HEK293 (cell line): ENCODE measurements at regions not wholly inside any gene's neighbourhood (a gene's known extent, or its start where the extent isn't known, plus 50 kb on each side); places are given as distances from the start of the nearest gene placed in this dataset.

Experiments used
- CTCF ChIA-PET: fragments of 350-600 bp; formaldehyde crosslinking; extraction: SDS; loops from one replicate; lab custom pipeline; 2021; ENCODE audit warnings: antibody characterized with exemption; lab: Yijun Ruan, JAX
- POLR2A ChIA-PET: fragments of 300-600 bp; formaldehyde crosslinking; extraction: SDS; loops from one replicate; lab custom pipeline; 2020; ENCODE audit warnings: antibody characterized with exemption, inconsistent platforms; lab: Yijun Ruan, JAX
- H3K27ac ChIP-seq: fragments of 200-500 bp; sonication (Bioruptor generic); 2 replicates; pipeline ENCODE4 v1.5.1; 2014; ENCODE audit warnings: low read depth, low read length, control low read depth, inconsistent platforms; ENCODE audit errors: extremely low read depth
- H3K36me3 ChIP-seq, 2 experiments: fragments of 200-500 bp in 1 of 2; sonication (Bioruptor generic) in 1 of 2; 1 replicate in 1 of 2; 2 replicates in 1 of 2; pipeline ENCODE4 v1.5.1; 2014 to 2017; ENCODE audit warnings: inconsistent platforms in 2 of 2, low read length in 2 of 2; ENCODE audit not compliant: control insufficient read depth in 2 of 2, insufficient read depth in 1 of 2
- H3K4me1 ChIP-seq: fragments of 200-500 bp; sonication (Bioruptor generic); 2 replicates; pipeline ENCODE4 v1.5.1; 2014; ENCODE audit warnings: mild to moderate bottlenecking, low read length, inconsistent platforms; ENCODE audit not compliant: control insufficient read depth, insufficient read depth
- H3K4me3 ChIP-seq: 2 replicates; pipeline ENCODE4 v1.5.1; 2011; ENCODE audit warnings: low read depth, mild to moderate bottlenecking, control low read depth, low read length, moderate library complexity
- H3K9me3 ChIP-seq: fragments of 200-500 bp; sonication (Bioruptor generic); 2 replicates; pipeline ENCODE4 v1.5.1; 2014; ENCODE audit warnings: low read depth, low read length, inconsistent platforms; ENCODE audit not compliant: control insufficient read depth, insufficient read depth
- KLF7 ChIP-seq: fragments of 450-650 bp; formaldehyde crosslinking; IDR thresholded peaks from 2 replicates; pipeline ENCODE4 v1.5.1; 2016; ENCODE audit warnings: missing biosample characterization, missing genetic modification characterization, borderline replicate concordance
- MEIS1 ChIP-seq: sonication (generic); formaldehyde crosslinking; IDR thresholded peaks from 2 replicates; pipeline ENCODE4 v1.8.1; 2022; ENCODE audit warnings: missing genetic modification reagents, mild to moderate bottlenecking, borderline replicate concordance
- PRDM1 ChIP-seq: fragments of 450-650 bp; formaldehyde crosslinking; IDR thresholded peaks from 2 replicates; pipeline ENCODE4; 2016; ENCODE audit warnings: missing biosample characterization, missing genetic modification characterization
- SALL2 ChIP-seq: fragments of 450-650 bp; formaldehyde crosslinking; IDR thresholded peaks from 2 replicates; pipeline ENCODE4 v1.5.0; 2017; ENCODE audit warnings: missing biosample characterization, mild to moderate bottlenecking, missing genetic modification characterization, borderline replicate concordance
- YY1 ChIP-seq: fragments of 450-650 bp; formaldehyde crosslinking; IDR thresholded peaks from 2 replicates; pipeline ENCODE4 v1.5.1; 2018; ENCODE audit warnings: missing biosample characterization, missing genetic modification characterization
- ZBTB20 ChIP-seq: fragments of 450-650 bp; formaldehyde crosslinking; IDR thresholded peaks from 2 replicates; pipeline ENCODE4 v1.5.1; 2016; ENCODE audit warnings: missing biosample characterization, missing genetic modification characterization
- ZBTB7A ChIP-seq: fragments of 450-650 bp; formaldehyde crosslinking; IDR thresholded peaks from 2 replicates; pipeline ENCODE4 v1.5.1; 2016; ENCODE audit warnings: low read depth, missing biosample characterization, missing genetic modification characterization
- ZFHX2 ChIP-seq: fragments of 450-650 bp; formaldehyde crosslinking; conservative IDR thresholded peaks from 2 replicates; pipeline ENCODE4 v1.5.1; 2016; ENCODE audit warnings: missing biosample characterization, missing genetic modification characterization
- ZNF16 ChIP-seq: fragments of 450-650 bp; formaldehyde crosslinking; IDR thresholded peaks from 2 replicates; pipeline ENCODE4 v1.5.1; 2016; ENCODE audit warnings: low read depth, missing biosample characterization, missing genetic modification characterization
- ZNF175 ChIP-seq: fragments of 450-650 bp; formaldehyde crosslinking; IDR thresholded peaks from 2 replicates; pipeline ENCODE4 v1.5.1; 2016; ENCODE audit warnings: missing biosample characterization, missing genetic modification characterization
- ZNF239 ChIP-seq: fragments of 450-650 bp; formaldehyde crosslinking; IDR thresholded peaks from 2 replicates; pipeline ENCODE4 v1.5.1; 2016; ENCODE audit warnings: missing biosample characterization, missing genetic modification characterization
- ZNF248 ChIP-seq: fragments of 450-650 bp; formaldehyde crosslinking; IDR thresholded peaks from 2 replicates; pipeline ENCODE4 v1.5.1; 2017; ENCODE audit warnings: missing biosample characterization, missing genetic modification characterization
- ZNF391 ChIP-seq: fragments of 450-650 bp; formaldehyde crosslinking; IDR thresholded peaks from 2 replicates; pipeline ENCODE4 v1.5.1; 2016; ENCODE audit warnings: low read depth, missing biosample characterization, missing genetic modification characterization, borderline replicate concordance
- ZNF423 ChIP-seq: fragments of 450-650 bp; formaldehyde crosslinking; IDR thresholded peaks from 2 replicates; pipeline ENCODE4 v1.5.1; 2016; ENCODE audit warnings: missing biosample characterization, missing genetic modification characterization
- ZNF426 ChIP-seq: fragments of 450-650 bp; formaldehyde crosslinking; IDR thresholded peaks from 2 replicates; pipeline ENCODE4 v1.5.1; 2017; ENCODE audit warnings: missing biosample characterization, missing genetic modification characterization, mild to moderate bottlenecking, inconsistent platforms, moderate library complexity
- ZNF433 ChIP-seq: fragments of 450-650 bp; formaldehyde crosslinking; IDR thresholded peaks from 2 replicates; pipeline ENCODE4 v1.5.1; 2016; ENCODE audit warnings: missing biosample characterization, missing genetic modification characterization, low read depth
- ZNF530 ChIP-seq: fragments of 450-650 bp; formaldehyde crosslinking; IDR thresholded peaks from 2 replicates; pipeline ENCODE4 v1.5.1; 2016; ENCODE audit warnings: low read depth, missing biosample characterization, missing genetic modification characterization
- ZNF544 ChIP-seq: fragments of 450-650 bp; formaldehyde crosslinking; IDR thresholded peaks from 2 replicates; pipeline ENCODE4 v1.5.0; 2017; ENCODE audit warnings: missing biosample characterization, missing genetic modification characterization
- ZNF792 ChIP-seq: fragments of 450-650 bp; formaldehyde crosslinking; IDR thresholded peaks from 2 replicates; pipeline ENCODE4 v1.5.1; 2016; ENCODE audit warnings: missing biosample characterization, missing genetic modification characterization
- ZSCAN23 ChIP-seq: fragments of 450-650 bp; formaldehyde crosslinking; IDR thresholded peaks from 2 replicates; pipeline ENCODE4 v1.5.1; 2016; ENCODE audit warnings: missing biosample characterization, missing genetic modification characterization
- TF ChIP-seq, protein P1 (sequence below): fragments of 450-650 bp; formaldehyde crosslinking; IDR thresholded peaks from 2 replicates; pipeline ENCODE4 v1.5.1; 2016; ENCODE audit warnings: missing biosample characterization, missing genetic modification characterization
- TF ChIP-seq, protein P2 (sequence below): fragments of 450-650 bp; formaldehyde crosslinking; IDR thresholded peaks from 2 replicates; pipeline ENCODE4 v1.5.1; 2017; ENCODE audit warnings: missing biosample characterization, mild to moderate bottlenecking, missing genetic modification characterization, moderate library complexity
- TF ChIP-seq, protein P3 (sequence below): fragments of 450-650 bp; formaldehyde crosslinking; conservative IDR thresholded peaks from 2 replicates; pipeline ENCODE4 v1.5.1; 2016; ENCODE audit warnings: low read depth, missing biosample characterization, missing genetic modification characterization

DNA sequence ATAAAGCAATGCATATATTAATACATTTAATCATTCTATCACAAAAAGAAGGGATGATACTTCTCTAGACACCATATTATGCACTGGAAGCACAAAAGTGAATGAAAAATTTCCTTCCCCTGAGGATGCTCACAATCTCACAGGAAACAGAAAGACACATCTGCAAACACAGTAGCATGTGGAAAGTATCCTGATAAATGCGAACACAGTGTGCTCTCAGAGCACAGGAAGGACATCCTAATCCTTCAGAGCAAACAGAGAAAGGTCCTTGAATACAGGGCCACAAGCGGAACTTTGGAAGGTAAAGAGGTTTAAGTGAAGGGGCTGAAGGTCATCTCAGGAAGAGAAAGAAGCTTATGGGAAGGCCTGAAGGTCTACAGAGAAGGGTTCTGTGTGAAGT is 524.6 kb upstream of the LRRC4C start (continued):
- TF ChIP-seq, protein P1, sequence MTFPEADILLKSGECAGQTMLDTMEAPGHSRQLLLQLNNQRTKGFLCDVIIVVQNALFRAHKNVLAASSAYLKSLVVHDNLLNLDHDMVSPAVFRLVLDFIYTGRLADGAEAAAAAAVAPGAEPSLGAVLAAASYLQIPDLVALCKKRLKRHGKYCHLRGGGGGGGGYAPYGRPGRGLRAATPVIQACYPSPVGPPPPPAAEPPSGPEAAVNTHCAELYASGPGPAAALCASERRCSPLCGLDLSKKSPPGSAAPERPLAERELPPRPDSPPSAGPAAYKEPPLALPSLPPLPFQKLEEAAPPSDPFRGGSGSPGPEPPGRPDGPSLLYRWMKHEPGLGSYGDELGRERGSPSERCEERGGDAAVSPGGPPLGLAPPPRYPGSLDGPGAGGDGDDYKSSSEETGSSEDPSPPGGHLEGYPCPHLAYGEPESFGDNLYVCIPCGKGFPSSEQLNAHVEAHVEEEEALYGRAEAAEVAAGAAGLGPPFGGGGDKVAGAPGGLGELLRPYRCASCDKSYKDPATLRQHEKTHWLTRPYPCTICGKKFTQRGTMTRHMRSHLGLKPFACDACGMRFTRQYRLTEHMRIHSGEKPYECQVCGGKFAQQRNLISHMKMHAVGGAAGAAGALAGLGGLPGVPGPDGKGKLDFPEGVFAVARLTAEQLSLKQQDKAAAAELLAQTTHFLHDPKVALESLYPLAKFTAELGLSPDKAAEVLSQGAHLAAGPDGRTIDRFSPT (tag by site-specific recombination): no peak
- TF ChIP-seq ZNF792 (no peak), PRDM1 (tag by site-specific recombination) (no peak)
- TF ChIP-seq, protein P2, sequence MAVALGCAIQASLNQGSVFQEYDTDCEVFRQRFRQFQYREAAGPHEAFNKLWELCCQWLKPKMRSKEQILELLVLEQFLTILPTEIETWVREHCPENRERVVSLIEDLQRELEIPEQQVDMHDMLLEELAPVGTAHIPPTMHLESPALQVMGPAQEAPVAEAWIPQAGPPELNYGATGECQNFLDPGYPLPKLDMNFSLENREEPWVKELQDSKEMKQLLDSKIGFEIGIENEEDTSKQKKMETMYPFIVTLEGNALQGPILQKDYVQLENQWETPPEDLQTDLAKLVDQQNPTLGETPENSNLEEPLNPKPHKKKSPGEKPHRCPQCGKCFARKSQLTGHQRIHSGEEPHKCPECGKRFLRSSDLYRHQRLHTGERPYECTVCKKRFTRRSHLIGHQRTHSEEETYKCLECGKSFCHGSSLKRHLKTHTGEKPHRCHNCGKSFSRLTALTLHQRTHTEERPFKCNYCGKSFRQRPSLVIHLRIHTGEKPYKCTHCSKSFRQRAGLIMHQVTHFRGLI: no peak

DNA sequence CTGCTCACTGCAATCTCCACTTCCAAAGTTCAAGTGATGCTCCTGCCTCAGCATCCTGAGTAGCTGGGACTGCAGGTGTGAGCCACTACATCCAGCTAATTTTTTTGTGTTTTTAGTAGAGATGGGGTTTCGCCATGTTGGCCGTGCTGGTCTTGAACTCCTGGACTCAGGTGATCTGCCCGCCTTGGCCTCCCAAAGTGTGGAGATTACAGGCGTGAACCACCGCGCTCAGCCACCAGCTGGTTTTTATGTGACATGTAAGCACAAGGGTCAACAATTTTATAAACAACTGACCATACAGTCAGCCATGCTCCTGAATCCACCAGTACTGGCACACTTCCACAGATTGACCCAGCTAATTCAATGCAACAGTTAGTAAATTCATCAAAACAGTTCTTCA is 526.3 kb upstream of the LRRC4C start:
- ChIA-PET POLR2A (no interaction called here), CTCF (no interaction called here)
- no peak overlapping the region for H3K4me3 ChIP-seq
- no peaks in the 10 kb centered on the region for H3K36me3 ChIP-seq
- no peak overlapping the region for H3K27ac ChIP-seq
- TF ChIP-seq ZFHX2 (tag by site-specific recombination) (no peak), ZNF433 (tag by site-specific recombination) (no peak), MEIS1 (CRISPR knock-in tag) (no peak), ZNF391 (tag by site-specific recombination) (no peak), ZNF544 (tag by site-specific recombination) (no peak), ZNF239 (no peak), ZNF16 (tag by site-specific recombination) (no peak)
- TF ChIP-seq, protein P3, sequence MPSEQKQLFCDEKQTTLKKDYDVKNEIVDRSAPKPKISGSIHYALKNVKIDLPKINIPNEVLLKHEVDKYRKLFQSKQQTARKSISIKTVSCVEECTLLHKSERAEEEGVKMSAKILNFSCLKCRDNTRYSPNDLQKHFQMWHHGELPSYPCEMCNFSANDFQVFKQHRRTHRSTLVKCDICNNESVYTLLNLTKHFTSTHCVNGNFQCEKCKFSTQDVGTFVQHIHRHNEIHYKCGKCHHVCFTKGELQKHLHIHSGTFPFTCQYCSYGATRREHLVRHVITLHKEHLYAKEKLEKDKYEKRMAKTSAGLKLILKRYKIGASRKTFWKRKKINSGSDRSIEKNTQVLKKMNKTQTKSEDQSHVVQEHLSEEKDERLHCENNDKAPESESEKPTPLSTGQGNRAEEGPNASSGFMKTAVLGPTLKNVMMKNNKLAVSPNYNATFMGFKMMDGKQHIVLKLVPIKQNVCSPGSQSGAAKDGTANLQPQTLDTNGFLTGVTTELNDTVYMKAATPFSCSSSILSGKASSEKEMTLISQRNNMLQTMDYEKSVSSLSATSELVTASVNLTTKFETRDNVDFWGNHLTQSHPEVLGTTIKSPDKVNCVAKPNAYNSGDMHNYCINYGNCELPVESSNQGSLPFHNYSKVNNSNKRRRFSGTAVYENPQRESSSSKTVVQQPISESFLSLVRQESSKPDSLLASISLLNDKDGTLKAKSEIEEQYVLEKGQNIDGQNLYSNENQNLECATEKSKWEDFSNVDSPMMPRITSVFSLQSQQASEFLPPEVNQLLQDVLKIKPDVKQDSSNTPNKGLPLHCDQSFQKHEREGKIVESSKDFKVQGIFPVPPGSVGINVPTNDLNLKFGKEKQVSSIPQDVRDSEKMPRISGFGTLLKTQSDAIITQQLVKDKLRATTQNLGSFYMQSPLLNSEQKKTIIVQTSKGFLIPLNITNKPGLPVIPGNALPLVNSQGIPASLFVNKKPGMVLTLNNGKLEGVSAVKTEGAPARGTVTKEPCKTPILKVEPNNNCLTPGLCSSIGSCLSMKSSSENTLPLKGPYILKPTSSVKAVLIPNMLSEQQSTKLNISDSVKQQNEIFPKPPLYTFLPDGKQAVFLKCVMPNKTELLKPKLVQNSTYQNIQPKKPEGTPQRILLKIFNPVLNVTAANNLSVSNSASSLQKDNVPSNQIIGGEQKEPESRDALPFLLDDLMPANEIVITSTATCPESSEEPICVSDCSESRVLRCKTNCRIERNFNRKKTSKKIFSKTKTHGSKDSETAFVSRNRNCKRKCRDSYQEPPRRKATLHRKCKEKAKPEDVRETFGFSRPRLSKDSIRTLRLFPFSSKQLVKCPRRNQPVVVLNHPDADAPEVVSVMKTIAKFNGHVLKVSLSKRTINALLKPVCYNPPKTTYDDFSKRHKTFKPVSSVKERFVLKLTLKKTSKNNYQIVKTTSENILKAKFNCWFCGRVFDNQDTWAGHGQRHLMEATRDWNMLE: no peak
- H3K4me1 ChIP-seq: no peaks in the 10 kb centered on the region
- no peaks in the 10 kb centered on the region for H3K9me3 ChIP-seq

DNA sequence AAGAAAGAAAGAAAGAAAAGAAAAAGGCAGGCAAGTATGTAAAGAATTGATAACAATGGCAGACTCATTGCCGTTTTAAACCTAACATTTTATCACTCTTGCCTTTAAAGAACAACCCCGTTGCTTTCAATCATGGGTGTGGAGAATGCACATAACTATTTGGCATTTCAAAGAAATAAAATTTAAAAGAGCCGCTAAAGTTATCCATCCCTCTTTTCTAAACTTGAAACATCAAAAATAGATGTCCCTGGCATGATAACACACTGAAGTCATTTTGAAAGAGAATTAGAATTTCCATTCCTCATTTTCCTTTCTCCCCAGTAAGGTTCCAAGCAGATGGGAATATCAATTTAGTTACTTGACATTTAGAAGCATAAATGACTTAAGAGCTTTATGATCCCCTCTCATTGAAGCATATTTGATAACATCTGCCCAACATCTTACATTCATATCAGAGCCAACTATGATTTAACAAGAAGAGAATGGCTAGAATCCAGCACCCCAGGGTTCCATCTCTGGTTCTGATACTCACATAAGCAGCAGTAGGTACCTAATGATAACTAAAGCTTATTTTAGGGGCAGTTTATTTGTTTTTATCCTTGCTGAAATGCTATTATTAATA is 529.6 kb upstream of the LRRC4C start:
- Histone ChIP-seq H3K36me3 (no peaks in the 10 kb centered on the region), H3K27ac (no peak overlapping the region), H3K4me3 (no peak overlapping the region), H3K4me1 (no peaks in the 10 kb centered on the region), H3K9me3 (no peaks in the 10 kb centered on the region)
- ChIA-PET POLR2A (no interaction called here), CTCF (no interaction called here)
- TF ChIP-seq ZSCAN23 (tag by site-specific recombination): no peak
- TF ChIP-seq ZBTB7A: no peak
- TF ChIP-seq ZBTB20 (tag by site-specific recombination): no peak
- TF ChIP-seq ZNF248 (tag by site-specific recombination): no peak
- no peak for TF ChIP-seq KLF7 (tag by site-specific recombination)
- TF ChIP-seq ZNF426 (tag by site-specific recombination): no peak
- TF ChIP-seq ZNF175 (tag by site-specific recombination): no peak
- no peak for TF ChIP-seq YY1
- TF ChIP-seq SALL2 (tag by site-specific recombination): no peak
- TF ChIP-seq ZNF530: no peak
- TF ChIP-seq ZNF423 (tag by site-specific recombination): no peak
